ENCODE measurements at regions not wholly inside any gene's neighbourhood (a gene's known extent, or its start where the extent isn't known, plus 50 kb on each side); places are given as distances from the start of the nearest gene placed in this dataset.
A peak's percentile ranks its signal among the peaks of the same experiment; 100 is the strongest.

GRCh38 chr4:129971419-129971818 lies 875.5 kb downstream of the C4orf33 start:
- H3K27ac ChIP-seq (ENCODE audit: low read length): no peak overlapping the region

GRCh38 chr4:129972257-129972656 lies 876.3 kb downstream of the C4orf33 start:
- TF ChIP-seq CTCF (IDR thresholded peaks at IDR 0.05; ENCODE audit: poor library complexity, severe bottlenecking): no peak
- no peak for TF ChIP-seq RAD21 (conservative IDR thresholded peaks at IDR 0.05)
- TF ChIP-seq TAF1 (IDR thresholded peaks at IDR 0.05; ENCODE audit: low read depth): no peak
- no peak overlapping the region for H3K4me3 ChIP-seq (ENCODE audit: low read length)
- H3K27me3 ChIP-seq (ENCODE audit: insufficient read depth, low read depth, low read length): no peaks in the 10 kb centered on the region
- H3F3A ChIP-seq (ENCODE audit: insufficient read depth, low read length, poor library complexity, severe bottlenecking): no peaks in the 10 kb centered on the region
- no peaks in the 10 kb centered on the region for H4K20me1 ChIP-seq (ENCODE audit: insufficient read depth)
- H2AFZ ChIP-seq (ENCODE audit: low read depth, low read length): no peak overlapping the region
- no peaks in the 10 kb centered on the region for H3K9me3 ChIP-seq (ENCODE audit: low read length)
- H3K9me2 ChIP-seq (ENCODE audit: insufficient read depth, low read length): no peaks in the 10 kb centered on the region
- no peak overlapping the region for H3K4me2 ChIP-seq (ENCODE audit: low read length)
- H3K9ac ChIP-seq (ENCODE audit: low read length): no peak overlapping the region
- H3K36me3 ChIP-seq (ENCODE audit: insufficient read depth, low read length): no peaks in the 10 kb centered on the region
- no peaks in the 10 kb centered on the region for H3K79me2 ChIP-seq (replicated peaks; ENCODE audit: insufficient read depth, low read length)
- no peak overlapping the region for H3K27ac ChIP-seq (ENCODE audit: low read length)

More at GRCh38 chr4:129971419-129971818, 875.5 kb downstream of the C4orf33 start:
- Histone ChIP-seq H3K9me2 (ENCODE audit: insufficient read depth, low read length) (no peaks in the 10 kb centered on the region), H3K36me3 (ENCODE audit: insufficient read depth, low read length) (no peaks in the 10 kb centered on the region), H3K4me2 (ENCODE audit: low read length) (no peak overlapping the region), H3K27me3 (ENCODE audit: insufficient read depth, low read depth, low read length) (no peaks in the 10 kb centered on the region), H3K9me3 (ENCODE audit: low read length) (no peaks in the 10 kb centered on the region), H2AFZ (ENCODE audit: low read depth, low read length) (no peak overlapping the region), H3K79me2 (replicated peaks; ENCODE audit: insufficient read depth, low read length) (no peaks in the 10 kb centered on the region), H3K9ac (ENCODE audit: low read length) (no peak overlapping the region), H4K20me1 (ENCODE audit: insufficient read depth) (no peaks in the 10 kb centered on the region), H3F3A (ENCODE audit: insufficient read depth, low read length, poor library complexity, severe bottlenecking) (no peaks in the 10 kb centered on the region), H3K4me3 (ENCODE audit: low read length) (no peak overlapping the region)
- TF ChIP-seq RAD21 (conservative IDR thresholded peaks at IDR 0.05) (no peak), CTCF (IDR thresholded peaks at IDR 0.05; ENCODE audit: poor library complexity, severe bottlenecking) (no peak), SMC3 (conservative IDR thresholded peaks at IDR 0.05; ENCODE audit: poor library complexity) (no peak), MXI1 (conservative IDR thresholded peaks at IDR 0.05; ENCODE audit: poor library complexity, severe bottlenecking) (no peak), POLR2AphosphoS5 (IDR thresholded peaks at IDR 0.05) (peak; percentile 65), EP300 (conservative IDR thresholded peaks at IDR 0.05; ENCODE audit: poor library complexity, severe bottlenecking) (peak; percentile 75), TAF1 (IDR thresholded peaks at IDR 0.05; ENCODE audit: low read depth) (no peak)
- TF ChIP-seq, protein P1, sequence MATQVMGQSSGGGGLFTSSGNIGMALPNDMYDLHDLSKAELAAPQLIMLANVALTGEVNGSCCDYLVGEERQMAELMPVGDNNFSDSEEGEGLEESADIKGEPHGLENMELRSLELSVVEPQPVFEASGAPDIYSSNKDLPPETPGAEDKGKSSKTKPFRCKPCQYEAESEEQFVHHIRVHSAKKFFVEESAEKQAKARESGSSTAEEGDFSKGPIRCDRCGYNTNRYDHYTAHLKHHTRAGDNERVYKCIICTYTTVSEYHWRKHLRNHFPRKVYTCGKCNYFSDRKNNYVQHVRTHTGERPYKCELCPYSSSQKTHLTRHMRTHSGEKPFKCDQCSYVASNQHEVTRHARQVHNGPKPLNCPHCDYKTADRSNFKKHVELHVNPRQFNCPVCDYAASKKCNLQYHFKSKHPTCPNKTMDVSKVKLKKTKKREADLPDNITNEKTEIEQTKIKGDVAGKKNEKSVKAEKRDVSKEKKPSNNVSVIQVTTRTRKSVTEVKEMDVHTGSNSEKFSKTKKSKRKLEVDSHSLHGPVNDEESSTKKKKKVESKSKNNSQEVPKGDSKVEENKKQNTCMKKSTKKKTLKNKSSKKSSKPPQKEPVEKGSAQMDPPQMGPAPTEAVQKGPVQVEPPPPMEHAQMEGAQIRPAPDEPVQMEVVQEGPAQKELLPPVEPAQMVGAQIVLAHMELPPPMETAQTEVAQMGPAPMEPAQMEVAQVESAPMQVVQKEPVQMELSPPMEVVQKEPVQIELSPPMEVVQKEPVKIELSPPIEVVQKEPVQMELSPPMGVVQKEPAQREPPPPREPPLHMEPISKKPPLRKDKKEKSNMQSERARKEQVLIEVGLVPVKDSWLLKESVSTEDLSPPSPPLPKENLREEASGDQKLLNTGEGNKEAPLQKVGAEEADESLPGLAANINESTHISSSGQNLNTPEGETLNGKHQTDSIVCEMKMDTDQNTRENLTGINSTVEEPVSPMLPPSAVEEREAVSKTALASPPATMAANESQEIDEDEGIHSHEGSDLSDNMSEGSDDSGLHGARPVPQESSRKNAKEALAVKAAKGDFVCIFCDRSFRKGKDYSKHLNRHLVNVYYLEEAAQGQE (IDR thresholded peaks at IDR 0.05; ENCODE audit: borderline replicate concordance): peak; percentile 91

All from neural cell (in vitro differentiated cells).